GM08714 (cell line): ENCODE measurements at regions not wholly inside any gene's neighbourhood (a gene's known extent, or its start where the extent isn't known, plus 50 kb on each side); places are given as distances from the start of the nearest gene placed in this dataset.

ENCODE experiments used
- H3K4me3 ChIP-seq: fragments of 200-500 bp; sonication (Bioruptor generic); 2 replicates; pipeline ENCODE4 v1.5.1; 2014; ENCODE audit warnings: mild to moderate bottlenecking, low read length, inconsistent platforms
- ZNF274 ChIP-seq: IDR thresholded peaks from 2 replicates; pipeline ENCODE4 v1.6.1; 2012; ENCODE audit warnings: mild to moderate bottlenecking, low read depth, low read length

DNA sequence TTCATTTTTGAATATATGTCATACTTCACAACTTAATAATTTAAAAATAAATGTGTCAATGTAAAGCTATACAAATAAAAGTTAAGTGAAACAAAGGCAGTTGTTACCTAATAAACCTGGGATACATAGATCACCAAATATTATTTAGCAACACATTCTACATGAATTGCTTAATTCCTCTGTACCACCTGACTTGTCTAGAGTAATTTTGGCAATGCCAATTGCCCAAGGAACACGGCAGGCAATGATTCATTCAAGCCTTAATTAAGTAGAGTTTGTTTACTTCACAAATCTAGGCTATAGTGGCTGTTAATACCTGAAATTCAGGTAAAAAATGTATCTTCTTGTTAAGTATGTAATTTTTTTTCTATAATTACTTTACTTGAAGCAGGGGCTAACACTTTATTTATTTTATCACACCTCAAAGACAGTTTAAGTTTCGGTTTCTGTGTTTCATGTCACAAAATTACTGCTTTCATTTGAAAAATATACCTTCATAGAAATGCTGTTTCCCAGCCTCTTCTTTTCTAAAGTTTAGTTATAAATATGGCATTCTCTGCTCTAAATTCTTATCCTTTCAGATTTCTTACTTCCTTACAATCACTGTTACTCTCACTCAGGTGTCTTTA, 705.7 kb downstream of the SLITRK5 start:
- no peak overlapping the region for H3K4me3 ChIP-seq
- no peak for TF ChIP-seq ZNF274

DNA sequence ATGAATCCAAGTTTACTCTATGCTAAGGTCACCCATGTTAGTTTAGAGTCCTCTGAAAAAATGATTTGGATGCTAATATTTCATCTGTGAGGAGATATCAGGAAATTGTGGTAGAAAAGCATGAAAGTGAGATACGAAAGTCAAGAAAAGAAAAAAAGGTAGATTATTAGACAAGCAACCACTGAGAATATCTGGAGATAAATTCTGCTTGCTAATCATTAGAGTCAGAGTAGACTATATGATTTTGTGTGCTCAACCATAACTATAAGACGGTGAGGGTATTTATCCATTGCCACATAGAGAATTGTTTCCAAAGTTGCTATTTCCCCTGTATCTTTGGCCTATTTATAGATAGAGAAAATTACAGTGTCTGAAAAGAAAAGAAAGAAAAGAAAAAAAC, 706.7 kb downstream of the SLITRK5 start:
- no peak for TF ChIP-seq ZNF274
- no peak overlapping the region for H3K4me3 ChIP-seq

DNA sequence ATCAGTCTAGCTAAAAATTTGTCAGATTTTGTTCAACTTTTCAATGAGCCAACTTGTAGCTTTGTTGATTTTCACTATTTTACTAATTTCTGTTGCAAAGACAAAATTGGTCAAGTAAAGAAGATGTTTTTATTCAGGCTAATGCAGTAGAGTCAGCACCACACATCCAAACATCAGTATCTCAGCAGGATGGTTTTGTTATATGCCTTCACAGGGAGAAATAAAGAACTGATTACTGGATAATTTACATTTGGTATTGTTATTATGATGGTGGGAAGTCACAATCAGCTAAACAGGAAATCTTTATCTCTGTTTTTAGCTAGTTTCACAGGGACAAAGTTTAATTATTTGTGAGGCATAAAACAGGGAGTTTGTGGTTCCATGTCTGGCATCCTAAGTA, 713.4 kb downstream of the SLITRK5 start:
- no peak for TF ChIP-seq ZNF274
- H3K4me3 ChIP-seq = no peak overlapping the region

DNA sequence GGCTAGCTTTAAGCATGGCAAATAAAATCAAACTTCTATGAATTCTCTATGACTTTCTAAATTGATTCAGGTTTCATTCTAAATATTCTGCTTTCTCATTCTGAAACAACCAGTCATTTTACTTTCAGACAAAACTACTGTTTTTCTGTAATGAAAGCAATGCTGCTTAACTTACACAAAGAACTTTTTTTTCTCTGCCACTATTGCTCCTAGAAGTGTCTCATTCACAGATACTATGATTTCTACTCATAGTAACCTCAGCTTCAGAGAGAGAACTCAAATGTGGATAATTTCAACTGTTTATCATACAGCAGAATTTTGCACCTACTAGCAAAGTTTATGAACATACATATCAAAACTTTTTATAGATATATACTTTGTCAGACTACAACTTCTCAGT, 724.6 kb downstream of the SLITRK5 start:
- H3K4me3 ChIP-seq = no peak overlapping the region

DNA sequence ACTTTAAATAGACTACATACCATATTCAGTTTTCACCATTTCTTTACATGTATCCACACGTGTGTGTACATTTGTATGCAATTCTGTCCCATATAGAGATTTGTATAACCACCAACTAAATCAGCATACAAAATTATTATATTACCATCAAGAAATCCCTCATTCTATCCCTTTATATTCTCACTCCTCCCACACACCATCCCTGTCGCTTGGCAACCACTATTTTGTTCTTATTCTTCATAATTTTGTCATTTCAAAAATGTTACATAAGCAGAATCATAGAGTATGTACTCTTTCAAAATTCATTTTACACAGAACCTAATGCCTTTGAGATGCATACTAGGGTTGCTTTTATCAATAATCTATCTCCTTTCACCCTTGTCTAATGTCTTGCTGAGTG, 740.5 kb downstream of the SLITRK5 start:
- TF ChIP-seq ZNF274 = no peak
- H3K4me3 ChIP-seq = no peak overlapping the region

More for the DNA sequence above, 724.6 kb downstream of the SLITRK5 start:
- TF ChIP-seq ZNF274 = no peak

DNA sequence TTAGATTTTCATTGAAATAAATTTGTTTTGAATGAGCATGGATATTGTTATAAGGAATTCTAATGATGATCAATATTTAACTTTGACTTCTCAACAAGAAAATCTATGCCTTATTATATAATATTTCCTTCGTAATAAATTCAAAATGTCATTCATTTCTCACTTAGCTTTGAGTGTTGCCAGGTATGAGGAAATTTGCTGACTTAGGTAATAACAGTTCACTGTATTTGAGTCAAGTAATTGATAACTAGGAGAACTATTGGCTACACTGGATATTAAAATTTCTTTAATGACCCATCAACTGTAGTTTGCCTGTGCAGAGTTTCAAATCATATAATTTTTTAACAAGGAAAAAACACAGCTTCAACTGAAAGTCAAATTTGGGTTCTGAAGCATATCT, 746.6 kb downstream of the SLITRK5 start:
- H3K4me3 ChIP-seq = no peak overlapping the region
- no peak for TF ChIP-seq ZNF274

DNA sequence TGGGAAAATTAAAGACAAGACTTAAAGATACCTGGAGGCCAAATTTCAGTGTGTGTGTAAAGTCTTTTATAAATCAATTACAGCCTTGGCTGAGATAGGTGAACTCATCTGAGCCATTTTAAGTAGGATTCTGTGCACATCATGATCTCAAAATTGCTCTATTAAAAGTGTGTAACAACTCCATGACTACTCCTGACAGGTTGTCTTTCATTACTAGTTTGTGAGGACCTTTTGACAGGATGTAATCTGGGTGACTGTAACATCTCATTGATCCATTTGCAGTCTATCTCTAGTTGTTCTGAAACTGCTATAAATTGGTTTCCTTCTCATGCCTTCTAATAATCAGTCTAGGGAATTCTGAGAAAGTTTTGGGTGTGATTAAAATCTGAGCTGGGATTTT, 753.3 kb downstream of the SLITRK5 start:
- no peak overlapping the region for H3K4me3 ChIP-seq
- TF ChIP-seq ZNF274 = no peak

DNA sequence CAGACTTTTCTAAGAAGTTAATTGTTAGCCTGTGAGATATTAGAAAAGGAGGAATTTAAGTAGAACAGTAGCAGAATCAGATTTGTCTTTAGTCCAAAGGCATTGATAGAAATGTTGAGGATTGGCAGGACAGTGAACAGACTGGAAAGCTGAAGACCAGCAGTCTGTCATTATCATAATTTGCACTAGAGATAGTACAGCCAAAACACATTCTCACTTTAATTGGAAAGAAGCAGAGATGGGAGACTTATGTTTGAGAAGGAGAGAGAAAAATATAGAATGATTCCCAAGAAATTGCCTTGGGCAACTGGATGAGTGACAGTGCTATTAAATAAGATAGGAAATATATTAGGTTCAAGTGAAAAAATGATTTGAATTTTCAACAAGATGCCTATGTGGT, 755.5 kb downstream of the SLITRK5 start:
- TF ChIP-seq ZNF274 = no peak
- no peak overlapping the region for H3K4me3 ChIP-seq

DNA sequence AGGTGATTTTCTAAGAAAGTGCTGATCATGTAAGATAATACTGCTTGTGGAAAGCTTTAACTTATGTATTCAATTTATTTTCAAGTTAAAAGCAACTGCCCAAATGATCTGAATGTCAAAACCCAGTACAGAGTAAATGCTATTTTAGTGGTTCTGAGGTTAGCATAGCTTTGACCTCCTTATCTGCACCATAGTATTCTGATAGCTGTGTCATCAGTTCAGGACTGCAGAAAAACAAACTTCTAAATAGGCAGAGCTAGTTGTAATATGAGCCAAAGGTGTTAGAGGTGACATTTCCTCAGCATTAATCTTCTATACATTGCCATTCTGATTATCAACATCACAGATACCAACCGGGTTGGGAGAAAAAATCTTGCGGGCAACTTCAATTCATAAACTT, 758.7 kb downstream of the SLITRK5 start:
- no peak overlapping the region for H3K4me3 ChIP-seq
- no peak for TF ChIP-seq ZNF274

DNA sequence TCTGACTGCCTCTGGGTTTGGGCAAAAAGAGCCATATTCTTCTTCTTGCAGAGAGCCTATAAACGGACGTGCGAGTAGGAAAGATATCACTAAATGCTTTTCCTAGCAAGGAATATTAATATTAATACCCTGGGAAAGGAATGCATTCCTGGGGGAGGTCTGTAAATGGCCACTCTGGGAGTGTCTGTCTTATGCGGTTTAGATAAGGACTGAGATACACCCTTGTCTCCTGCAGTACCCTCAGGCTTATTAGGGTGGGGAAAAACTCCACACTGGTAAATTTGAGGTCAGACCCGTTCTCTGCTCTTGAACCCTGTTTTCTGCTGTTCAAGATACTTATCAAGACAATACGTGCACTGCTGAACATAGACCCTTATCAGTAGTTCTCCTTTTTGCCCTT, 763.8 kb downstream of the SLITRK5 start:
- no peak for TF ChIP-seq ZNF274
- H3K4me3 ChIP-seq = no peak overlapping the region

DNA sequence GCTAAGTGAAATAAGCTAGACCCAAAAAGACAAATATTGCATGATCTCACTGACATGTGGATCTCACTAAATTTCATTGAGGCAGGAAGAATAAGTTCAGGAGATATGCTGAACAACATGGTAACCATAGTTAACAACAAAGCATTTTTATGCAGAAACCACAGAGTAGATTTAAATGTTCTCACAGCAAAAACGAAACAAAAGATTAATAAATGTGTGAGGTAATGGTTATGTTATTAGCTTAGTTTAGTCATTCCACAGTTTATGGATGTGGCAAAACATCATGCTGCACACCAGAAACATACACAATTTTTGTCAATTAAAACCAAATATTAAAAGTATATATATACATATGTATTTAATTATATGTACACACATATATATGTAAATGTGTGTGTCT, 765.8 kb downstream of the SLITRK5 start:
- no peak overlapping the region for H3K4me3 ChIP-seq
- no peak for TF ChIP-seq ZNF274

DNA sequence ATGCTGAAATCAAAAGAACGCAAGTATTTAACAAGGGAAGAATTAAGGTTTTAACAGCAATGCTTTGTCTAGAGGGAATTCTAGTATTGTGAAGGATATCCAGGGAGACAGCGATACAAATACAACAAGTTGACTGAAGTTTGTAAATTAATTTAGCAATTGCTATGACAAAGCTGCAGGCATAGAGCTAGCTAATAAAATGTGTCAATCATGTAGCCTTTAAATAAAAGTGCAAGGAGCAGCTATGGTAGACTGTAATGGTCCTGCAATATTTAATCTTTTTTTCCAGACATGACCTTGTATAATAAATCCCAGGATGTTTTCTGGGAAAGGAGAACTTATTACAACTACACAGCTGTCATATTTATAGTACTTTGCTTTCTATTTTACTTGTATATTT, 779.3 kb downstream of the SLITRK5 start:
- no peak for TF ChIP-seq ZNF274
- H3K4me3 ChIP-seq = no peak overlapping the region

DNA sequence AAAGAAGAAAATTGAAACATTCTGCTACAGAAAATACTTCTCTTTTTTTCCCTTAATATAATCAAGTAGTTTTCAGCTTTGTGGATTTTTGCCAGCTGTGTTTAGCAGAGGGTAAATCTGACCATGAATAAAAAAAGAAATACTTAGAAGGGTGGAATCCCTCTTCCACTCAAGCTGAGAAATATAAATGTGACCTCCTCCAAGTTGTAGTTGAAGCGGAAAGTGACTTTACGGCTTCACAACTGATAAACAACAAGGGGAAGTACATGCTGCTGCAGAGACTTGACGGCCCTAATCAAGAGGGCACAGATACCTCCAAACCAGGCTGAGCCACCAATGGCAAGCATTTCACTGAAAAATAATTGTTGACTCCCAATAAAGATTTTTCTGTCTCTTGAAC, 785.0 kb downstream of the SLITRK5 start:
- no peak overlapping the region for H3K4me3 ChIP-seq
- TF ChIP-seq ZNF274 = no peak

DNA sequence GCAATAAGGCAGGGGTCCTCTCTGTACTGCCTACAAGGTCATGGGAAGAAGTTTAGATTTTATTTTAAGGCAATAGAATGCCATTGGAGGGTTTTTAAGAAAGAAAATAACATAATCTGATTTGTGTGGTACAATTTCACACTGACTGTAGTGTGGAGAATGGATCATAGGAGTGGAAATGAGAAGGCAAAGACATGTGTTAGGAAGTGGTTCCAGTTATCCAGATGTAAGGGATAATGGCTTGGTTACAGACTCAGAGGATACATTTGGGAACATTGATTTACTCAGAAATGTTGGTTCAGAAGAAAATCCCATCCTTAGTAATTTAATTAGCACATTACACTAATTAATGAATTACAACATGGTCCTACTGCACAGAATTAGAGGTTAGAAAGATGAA, 788.2 kb downstream of the SLITRK5 start:
- H3K4me3 ChIP-seq = no peak overlapping the region
- no peak for TF ChIP-seq ZNF274

DNA sequence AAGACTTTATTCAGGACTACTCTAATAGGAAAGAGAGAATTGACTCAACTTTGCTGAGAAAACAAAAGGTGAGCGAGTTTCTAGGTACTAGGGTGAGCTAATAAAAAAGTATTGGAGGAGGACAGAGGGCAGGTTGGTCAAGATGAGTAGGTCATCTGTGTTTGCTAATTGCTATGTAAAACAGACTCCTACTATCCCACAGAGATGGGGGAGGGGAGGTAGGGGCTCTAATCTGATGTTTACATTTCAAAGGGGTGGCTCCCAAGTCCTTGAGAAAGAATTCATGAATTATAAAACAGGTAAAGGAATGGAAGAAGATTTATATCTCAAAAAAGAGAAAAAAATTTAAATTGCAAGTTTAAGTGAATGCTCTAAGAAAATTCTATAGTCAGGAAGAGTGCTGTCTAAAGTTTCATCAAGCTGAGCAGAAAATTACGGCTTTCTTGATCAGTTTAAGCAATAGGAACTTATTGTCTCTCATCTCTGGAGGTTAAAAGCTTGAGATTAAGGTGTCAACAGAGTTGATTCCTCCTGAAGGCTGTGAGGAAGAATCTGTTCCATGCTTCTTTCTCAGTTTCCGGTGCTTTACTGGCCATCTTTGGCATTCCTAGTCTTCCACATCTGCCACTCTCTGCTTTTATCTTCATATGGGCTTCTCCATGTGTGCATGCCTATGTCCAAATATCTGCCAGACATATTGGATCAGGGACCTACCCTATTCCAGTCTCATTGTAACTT, 790.3 kb downstream of the SLITRK5 start:
- no peak for TF ChIP-seq ZNF274
- H3K4me3 ChIP-seq = no peak overlapping the region

DNA sequence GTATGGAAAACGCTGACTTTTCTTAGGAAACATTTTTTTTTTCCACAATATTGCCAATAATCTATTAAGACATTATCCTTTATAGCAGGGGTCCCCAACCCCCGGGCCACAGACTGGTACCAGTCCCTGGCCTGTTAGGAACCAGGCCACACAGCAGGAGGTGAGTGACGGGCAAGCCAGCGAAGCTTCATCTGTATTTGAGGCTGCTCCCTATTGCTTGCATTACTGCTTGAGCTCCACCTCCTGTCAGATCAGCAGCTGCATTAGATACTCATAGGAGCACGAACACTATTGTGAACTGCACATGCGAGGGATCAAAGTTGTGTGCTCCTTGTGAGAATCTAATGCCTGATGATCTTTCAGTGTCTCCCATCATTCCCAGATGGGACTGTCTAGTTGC, 793.7 kb downstream of the SLITRK5 start:
- H3K4me3 ChIP-seq = no peak overlapping the region
- no peak for TF ChIP-seq ZNF274

DNA sequence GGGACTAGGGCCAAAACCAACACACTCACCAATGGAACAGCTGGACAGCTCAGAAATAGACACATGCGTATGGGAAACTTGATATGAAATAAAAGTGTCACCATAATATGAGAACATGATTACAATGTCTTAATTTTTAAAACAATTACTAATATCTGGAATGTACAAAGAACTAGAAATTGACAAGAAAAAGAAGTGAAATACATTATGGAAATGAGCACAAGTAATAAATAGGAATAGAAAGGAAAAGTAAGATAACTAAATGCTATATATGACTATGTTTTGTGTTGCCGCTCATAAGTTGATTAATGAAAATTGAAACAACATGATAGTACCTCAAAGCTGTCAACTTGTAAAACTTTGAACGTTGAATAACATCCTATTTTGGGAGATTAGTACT, 801.1 kb downstream of the SLITRK5 start:
- H3K4me3 ChIP-seq = no peak overlapping the region
- TF ChIP-seq ZNF274 = no peak
